CD14-positive monocyte (primary cell): ENCODE measurements at regions not wholly inside any gene's neighbourhood (a gene's known extent, or its start where the extent isn't known, plus 50 kb on each side); places are given as distances from the start of the nearest gene placed in this dataset.

Experiments used
- DNase-seq, 3 donors: peaks; one replicate each; pipeline ENCODE4 v3.0.0-alpha.2; 2011 to 2022
- H2AFZ ChIP-seq: 2 replicates; pipeline ENCODE4 v1.6.0; 2012; ENCODE audit warnings: mild to moderate bottlenecking, low read depth, low read length, inconsistent platforms; ENCODE audit not compliant: insufficient read depth, poor library complexity, severe bottlenecking
- H3K27ac ChIP-seq, 2 donors: 1 replicate in 1 of 2; 2 replicates in 1 of 2; pipeline ENCODE4 v1.5.1; 2012 to 2013; ENCODE audit warnings: low read length in 2 of 2, control low read depth in 1 of 2, inconsistent platforms in 1 of 2, low read depth in 1 of 2, mild to moderate bottlenecking in 1 of 2
- H3K27me3 ChIP-seq, 2 donors: one replicate each; pipeline versions ENCODE4 v1.6.0 to v1.6.1; 2011 to 2013; ENCODE audit warnings: low read length in 2 of 2; ENCODE audit not compliant: control insufficient read depth in 2 of 2, insufficient read depth in 2 of 2
- H3K36me3 ChIP-seq, 2 donors: replicated peaks in 1 of 2; 1 replicate in 1 of 2; 2 replicates in 1 of 2; pipeline versions ENCODE4 v1.5.1 to v1.6.1; 2012 to 2013; ENCODE audit warnings: low read length in 2 of 2, control low read depth in 1 of 2, inconsistent platforms in 1 of 2, mild to moderate bottlenecking in 1 of 2; ENCODE audit not compliant: insufficient read depth in 2 of 2, control insufficient read depth in 1 of 2
- H3K4me1 ChIP-seq, 2 donors: 1 replicate in 1 of 2; 2 replicates in 1 of 2; pipeline versions ENCODE4 v1.5.1 to v1.6.1; 2012 to 2013; ENCODE audit warnings: low read length in 2 of 2, control low read depth in 1 of 2, inconsistent platforms in 1 of 2, mild to moderate bottlenecking in 1 of 2, moderate library complexity in 1 of 2; ENCODE audit not compliant: insufficient read depth in 2 of 2, control insufficient read depth in 1 of 2
- H3K4me2 ChIP-seq: replicated peaks from 2 replicates; pipeline ENCODE3; 2012; ENCODE audit warnings: low read length, moderate library complexity, mild to moderate bottlenecking; ENCODE audit not compliant: poor library complexity, severe bottlenecking; ENCODE audit errors: extremely low read depth
- H3K4me3 ChIP-seq, 3 experiments: fragments of 200-600 bp in 1 of 3; sonication (generic) in 1 of 3; replicated peaks in 1 of 3; 1 replicate in 2 of 3; 2 replicates in 1 of 3; pipeline ENCODE4 v1.5.1; 2011 to 2013; ENCODE audit warnings: low read length in 3 of 3, mild to moderate bottlenecking in 3 of 3, control low read depth in 2 of 3, low read depth in 2 of 3, inconsistent platforms in 1 of 3, moderate library complexity in 1 of 3
- H3K79me2 ChIP-seq: 2 replicates; pipeline ENCODE4 v1.6.0; 2012; ENCODE audit warnings: mild to moderate bottlenecking, control low read depth, inconsistent platforms, low read length, moderate library complexity; ENCODE audit not compliant: insufficient read depth
- H3K9ac ChIP-seq: 2 replicates; pipeline ENCODE4 v1.6.0; 2017; ENCODE audit warnings: low read length, mild to moderate bottlenecking; ENCODE audit not compliant: insufficient read depth, poor library complexity, severe bottlenecking
- H3K9me3 ChIP-seq, 2 donors: replicated peaks in 1 of 2; 1 replicate in 1 of 2; 2 replicates in 1 of 2; pipeline versions ENCODE4 v1.5.1 to v1.6.1; 2012 to 2013; ENCODE audit warnings: low read length in 2 of 2, control low read depth in 1 of 2; ENCODE audit not compliant: control insufficient read depth in 1 of 2, insufficient read depth in 1 of 2
- H4K20me1 ChIP-seq: 2 replicates; pipeline ENCODE4 v1.6.0; 2012; ENCODE audit warnings: mild to moderate bottlenecking, low read length, control low read depth, moderate library complexity; ENCODE audit not compliant: insufficient read depth
- H3K27ac Mint-ChIP-seq, 7 donors: one replicate each; pipeline ENCODE4 v1.8.0; 2020; ENCODE audit warnings: mild to moderate bottlenecking in 7 of 7, mixed read lengths in 7 of 7, moderate library complexity in 6 of 7, inconsistent platforms in 2 of 7
- H3K27me3 Mint-ChIP-seq, 3 donors: one replicate each; pipeline ENCODE4 v1.8.0; 2021 to 2022; ENCODE audit warnings: low read depth in 3 of 3, mild to moderate bottlenecking in 3 of 3, mixed read lengths in 3 of 3, moderate library complexity in 3 of 3, inconsistent platforms in 1 of 3
- H3K36me3 Mint-ChIP-seq, 2 donors: one replicate each; pipeline ENCODE4 v1.8.0; 2020; ENCODE audit warnings: mixed read lengths in 2 of 2, inconsistent platforms in 1 of 2, mild to moderate bottlenecking in 1 of 2
- H3K4me1 Mint-ChIP-seq: one replicate; pipeline ENCODE4 v1.8.0; 2020; ENCODE audit warnings: mild to moderate bottlenecking, mixed read lengths
- H3K4me3 Mint-ChIP-seq, 2 donors: one replicate each; pipeline ENCODE4 v1.8.0; 2020; ENCODE audit warnings: mild to moderate bottlenecking in 2 of 2, mixed read lengths in 2 of 2, moderate library complexity in 1 of 2
- H3K9me3 Mint-ChIP-seq, 7 donors: one replicate each; pipeline ENCODE4 v1.8.0; 2020 to 2022; ENCODE audit warnings: mixed read lengths in 7 of 7, mild to moderate bottlenecking in 6 of 7, moderate library complexity in 6 of 7, inconsistent platforms in 2 of 7
- WGBS: methylation state at CpG from one replicate; pipeline ENCODE4 v1.1.5; 2013; ENCODE audit warnings: missing lambda C conversion rate; ENCODE audit not compliant: insufficient coverage; 5-methylcytosine and 5-hydroxymethylcytosine counted together
- intact Hi-C, 2 donors: fragments of 100-400 bp; cut with micrococcal nuclease; formaldehyde crosslinking; loops; one replicate each; pipeline versions ENCODE4 v1.15.0 to v1.15.1; 2023
- TF ChIP-seq, protein P1 (sequence below): fragments of 200-600 bp; IDR thresholded peaks from one replicate; pipeline ENCODE4 v1.8.0; 2022; ENCODE audit warnings: antibody characterized with exemption, mild to moderate bottlenecking

DNA sequence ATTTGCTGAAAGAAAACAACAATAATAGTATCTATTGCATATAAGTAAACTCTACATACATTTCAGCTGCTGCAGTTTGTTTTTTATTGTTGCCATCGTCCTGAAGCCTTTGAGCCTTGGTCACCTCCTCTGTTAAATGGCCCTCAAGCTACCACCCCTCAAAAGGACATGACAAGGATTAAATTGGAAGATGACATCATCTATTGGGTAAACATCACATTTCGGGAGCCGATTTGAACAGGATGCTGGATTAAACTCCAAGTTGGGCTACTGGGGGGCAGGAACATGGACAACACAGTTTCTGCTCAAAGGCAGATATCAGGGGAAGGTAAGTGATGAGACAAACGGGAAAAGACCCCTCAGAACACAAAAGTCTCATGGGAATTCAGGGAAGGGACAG, 92.3 kb upstream of the ATP2B2 start:
- TF ChIP-seq, protein P1, sequence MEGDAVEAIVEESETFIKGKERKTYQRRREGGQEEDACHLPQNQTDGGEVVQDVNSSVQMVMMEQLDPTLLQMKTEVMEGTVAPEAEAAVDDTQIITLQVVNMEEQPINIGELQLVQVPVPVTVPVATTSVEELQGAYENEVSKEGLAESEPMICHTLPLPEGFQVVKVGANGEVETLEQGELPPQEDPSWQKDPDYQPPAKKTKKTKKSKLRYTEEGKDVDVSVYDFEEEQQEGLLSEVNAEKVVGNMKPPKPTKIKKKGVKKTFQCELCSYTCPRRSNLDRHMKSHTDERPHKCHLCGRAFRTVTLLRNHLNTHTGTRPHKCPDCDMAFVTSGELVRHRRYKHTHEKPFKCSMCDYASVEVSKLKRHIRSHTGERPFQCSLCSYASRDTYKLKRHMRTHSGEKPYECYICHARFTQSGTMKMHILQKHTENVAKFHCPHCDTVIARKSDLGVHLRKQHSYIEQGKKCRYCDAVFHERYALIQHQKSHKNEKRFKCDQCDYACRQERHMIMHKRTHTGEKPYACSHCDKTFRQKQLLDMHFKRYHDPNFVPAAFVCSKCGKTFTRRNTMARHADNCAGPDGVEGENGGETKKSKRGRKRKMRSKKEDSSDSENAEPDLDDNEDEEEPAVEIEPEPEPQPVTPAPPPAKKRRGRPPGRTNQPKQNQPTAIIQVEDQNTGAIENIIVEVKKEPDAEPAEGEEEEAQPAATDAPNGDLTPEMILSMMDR, result no peak
- intact Hi-C loops, result no loop called here
- Mint-ChIP-seq H3K4me1 (no peaks in the 10 kb centered on the region), H3K4me3 (no peak overlapping the region), H3K36me3 (no peaks in the 10 kb centered on the region), H3K9me3 (no peaks in the 10 kb centered on the region), H3K27ac (no peak overlapping the region), H3K27me3 (peaks cover 0 to 5% (median 3%) of the 10 kb centered on the region in 3 donors)
- no peaks in the 10 kb centered on the region for H4K20me1 ChIP-seq
- no peaks in the 10 kb centered on the region for H3K4me1 ChIP-seq
- no peak for DNase-seq
- H3K9ac ChIP-seq, result no peak overlapping the region
- H3K36me3 ChIP-seq, result no peaks in the 10 kb centered on the region
- 40% methylated on average over 1 of the region's 4 CpGs for WGBS
- no peak overlapping the region for H3K4me3 ChIP-seq
- no peak overlapping the region for H3K27ac ChIP-seq
- no peak overlapping the region for H3K4me2 ChIP-seq
- no peak overlapping the region for H2AFZ ChIP-seq
- no peaks in the 10 kb centered on the region for H3K9me3 ChIP-seq
- no peaks in the 10 kb centered on the region for H3K27me3 ChIP-seq
- H3K79me2 ChIP-seq, result no peaks in the 10 kb centered on the region

- TF ChIP-seq, protein P1, result no peak
- H3K27ac ChIP-seq, result no peak overlapping the region
- Mint-ChIP-seq H3K27ac (no peak overlapping the region), H3K36me3 (no peaks in the 10 kb centered on the region), H3K27me3 (peaks cover 0 to 8% (median 2%) of the 10 kb centered on the region in 3 donors), H3K4me3 (no peak overlapping the region), H3K9me3 (no peaks in the 10 kb centered on the region), H3K4me1 (peaks cover 4% of the 10 kb centered on the region)
- no peak overlapping the region for H3K4me3 ChIP-seq
- whole genome bisulfite sequencing, result 72% methylated on average over 4 of the region's 6 CpGs
- H3K9ac ChIP-seq, result no peak overlapping the region
- H3K36me3 ChIP-seq, result no peaks in the 10 kb centered on the region
- H3K4me1 ChIP-seq, result no peaks in the 10 kb centered on the region
- no peaks in the 10 kb centered on the region for H3K9me3 ChIP-seq
- no peaks in the 10 kb centered on the region for H4K20me1 ChIP-seq
- H2AFZ ChIP-seq, result no peak overlapping the region
- no peak for DNase-seq
- H3K27me3 ChIP-seq, result no peaks in the 10 kb centered on the region
- H3K79me2 ChIP-seq, result no peaks in the 10 kb centered on the region
- intact Hi-C loops, result no loop called here
- H3K4me2 ChIP-seq, result no peak overlapping the region
These were observed 93.6 kb upstream of the ATP2B2 start for GRCh38 chr3:10599017-10599416.
